Activated T-helper 17 cell treated with anti-CD3 and anti-CD28 coated beads, Interleukin-2, amount 50 U/mL, for 72 hours (primary cell): ENCODE measurements at regions not wholly inside any gene's neighbourhood (a gene's known extent, or its start where the extent isn't known, plus 50 kb on each side); places are given as distances from the start of the nearest gene placed in this dataset.
A peak's percentile ranks its signal among the peaks of the same experiment; 100 is the strongest.

Experiments
- ATAC-seq: fragments of 150-1000 bp; cut with Tn5 transposase; replicated peaks from 2 replicates; pipeline ENCODE4 v1.10.0; 2021; ENCODE audit warnings: mild to moderate bottlenecking, moderate library complexity
- H3K27ac Mint-ChIP-seq: one replicate; pipeline ENCODE4 v1.8.0; 2022; ENCODE audit warnings: mixed read lengths
- H3K27me3 Mint-ChIP-seq: one replicate; pipeline ENCODE4 v1.8.0; 2022; ENCODE audit warnings: mixed read lengths
- H3K36me3 Mint-ChIP-seq: one replicate; pipeline ENCODE4 v1.8.0; 2022; ENCODE audit warnings: low read depth, mild to moderate bottlenecking, mixed read lengths
- H3K4me1 Mint-ChIP-seq: one replicate; pipeline ENCODE4 v1.8.0; 2022; ENCODE audit warnings: mixed read lengths
- H3K4me3 Mint-ChIP-seq: one replicate; pipeline ENCODE4 v1.8.0; 2022; ENCODE audit warnings: mild to moderate bottlenecking, mixed read lengths
- H3K9me3 Mint-ChIP-seq: one replicate; pipeline ENCODE4 v1.8.0; 2022; ENCODE audit warnings: mixed read lengths

DNA sequence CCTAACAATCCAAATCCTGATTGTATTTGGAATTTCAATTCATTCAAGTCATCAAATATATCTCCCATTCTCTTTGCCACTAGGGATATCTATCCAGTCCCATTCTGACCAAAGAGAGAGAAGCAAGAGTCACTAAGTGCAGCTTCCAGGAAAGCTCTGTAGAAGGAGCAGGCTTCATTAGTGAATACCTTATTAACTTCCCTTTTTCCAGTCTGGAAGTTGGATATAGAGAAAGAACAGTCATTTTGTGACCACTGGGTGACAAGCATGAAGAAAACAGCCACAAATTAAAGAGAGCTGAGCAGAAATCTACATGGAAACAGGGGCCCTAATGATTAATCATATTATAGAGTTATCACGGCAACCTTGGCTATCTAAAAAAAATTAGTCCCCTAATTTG, 190.7 kb upstream of the ADO start:
- peak overlapping the region; percentile 48 for H3K27ac Mint-ChIP-seq
- peak overlapping the region; percentile 5 for H3K4me3 Mint-ChIP-seq
- peaks cover 17% of the 10 kb centered on the region for H3K4me1 Mint-ChIP-seq
- no peaks in the 10 kb centered on the region for H3K36me3 Mint-ChIP-seq
- H3K27me3 Mint-ChIP-seq, result peaks cover 4% of the 10 kb centered on the region
- ATAC-seq, result no peak
- H3K9me3 Mint-ChIP-seq, result no peaks in the 10 kb centered on the region

DNA sequence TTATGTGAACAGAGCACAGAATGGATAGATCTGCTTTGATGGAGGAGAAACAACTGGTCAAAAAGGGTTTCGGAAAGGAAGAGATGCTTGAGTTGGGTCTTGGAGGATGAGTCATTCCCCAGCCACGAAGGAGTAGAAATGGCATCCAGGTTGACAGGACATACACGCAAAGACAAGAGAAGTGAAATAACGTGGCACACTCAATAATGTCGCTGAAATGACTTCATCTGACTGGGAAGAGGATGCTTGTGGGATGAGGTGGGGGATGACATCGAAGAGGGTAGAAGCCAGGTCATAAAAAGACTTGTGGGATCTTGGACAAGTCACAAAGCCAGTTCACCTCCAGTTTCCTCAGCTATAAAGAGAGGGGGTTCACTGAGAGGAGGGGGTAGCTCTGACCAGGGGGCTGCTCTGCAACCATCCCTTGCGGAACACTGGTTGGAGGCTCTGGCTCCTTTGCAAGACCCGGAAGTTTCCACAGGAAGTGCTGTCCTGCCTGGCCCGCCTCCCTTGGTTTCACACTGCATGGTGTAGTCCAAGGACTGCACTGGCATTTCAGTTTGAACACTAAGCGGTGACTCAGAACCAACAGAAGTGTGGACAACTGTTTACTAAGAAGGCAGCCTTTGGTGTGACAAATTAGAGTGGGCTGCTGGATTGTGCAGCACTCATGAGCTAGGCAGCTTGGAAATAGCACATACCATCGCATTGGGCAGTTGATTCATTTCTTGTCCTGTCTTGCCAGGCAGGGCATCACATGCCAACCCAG, 189.9 kb upstream of the ADO start:
- Mint-ChIP-seq H3K4me3 (peak overlapping the region; percentile 39), H3K27ac (peak overlapping the region; percentile 48)
- ATAC-seq, result peak; percentile 87

DNA sequence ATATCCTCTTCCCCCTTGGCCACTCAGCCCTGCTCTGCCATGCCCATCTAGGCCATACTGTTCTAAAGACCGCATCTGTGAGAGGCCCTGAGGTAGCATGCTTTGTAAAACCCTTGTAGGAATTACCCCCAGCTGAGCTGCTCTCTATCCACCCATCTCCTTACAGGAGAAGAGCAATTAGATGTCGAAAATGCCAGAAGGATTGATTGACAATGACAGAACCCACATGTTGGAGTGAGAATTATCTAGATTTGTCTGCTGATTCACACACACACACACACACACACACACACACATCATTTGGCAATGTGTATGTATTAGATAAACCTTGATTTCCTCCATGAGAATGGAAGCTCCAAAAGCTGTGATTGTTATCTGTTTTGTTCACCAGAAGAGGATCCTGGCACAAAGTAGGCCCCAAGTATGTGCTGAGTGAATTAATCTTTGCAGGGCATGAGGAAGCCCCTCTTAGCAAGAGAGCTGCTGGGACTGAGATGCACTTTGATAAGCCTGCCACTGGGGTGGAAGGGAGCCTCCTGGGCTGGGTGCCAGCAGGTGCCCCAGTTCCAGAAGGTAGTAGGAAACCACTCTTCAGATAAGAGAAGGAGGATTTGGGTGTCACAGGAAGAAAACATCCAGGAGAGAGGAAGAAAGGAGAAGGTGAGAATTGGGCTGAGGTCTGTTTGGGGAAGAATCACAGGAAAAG, 187.5 kb upstream of the ADO start:
- Mint-ChIP-seq H3K36me3 (no peaks in the 10 kb centered on the region), H3K4me1 (peaks cover 13% of the 10 kb centered on the region), H3K27ac (no peak overlapping the region), H3K9me3 (no peaks in the 10 kb centered on the region), H3K27me3 (no peaks in the 10 kb centered on the region), H3K4me3 (no peak overlapping the region)
- ATAC-seq, result no peak

More for the DNA sequence above, 189.9 kb upstream of the ADO start:
- Mint-ChIP-seq H3K9me3 (no peaks in the 10 kb centered on the region), H3K4me1 (peaks cover 17% of the 10 kb centered on the region), H3K27me3 (peaks cover 4% of the 10 kb centered on the region), H3K36me3 (no peaks in the 10 kb centered on the region)

DNA sequence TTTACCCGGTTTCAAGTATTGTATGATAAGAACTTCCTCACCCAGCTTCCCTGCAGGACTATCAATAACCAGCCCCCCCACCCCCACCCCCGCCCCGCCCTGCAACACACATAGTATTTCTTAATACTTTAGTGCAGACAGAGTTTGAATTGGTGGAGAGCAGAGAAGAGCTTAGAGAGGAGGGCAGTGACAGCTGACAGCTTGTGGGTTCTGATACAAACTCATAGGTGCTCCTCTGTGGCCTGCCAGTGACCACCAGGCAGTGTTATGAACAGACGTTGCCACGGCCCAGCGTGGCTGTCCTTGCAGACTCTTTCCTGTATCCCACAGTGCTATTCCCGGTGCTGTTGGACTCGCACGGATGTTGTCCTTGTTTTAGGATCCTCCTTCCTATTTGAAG, 186.9 kb upstream of the ADO start:
- ATAC-seq, result no peak
- peaks cover 13% of the 10 kb centered on the region for H3K4me1 Mint-ChIP-seq
- no peaks in the 10 kb centered on the region for H3K36me3 Mint-ChIP-seq
- H3K27ac Mint-ChIP-seq, result no peak overlapping the region
- no peaks in the 10 kb centered on the region for H3K27me3 Mint-ChIP-seq
- no peak overlapping the region for H3K4me3 Mint-ChIP-seq
- H3K9me3 Mint-ChIP-seq, result no peaks in the 10 kb centered on the region

DNA sequence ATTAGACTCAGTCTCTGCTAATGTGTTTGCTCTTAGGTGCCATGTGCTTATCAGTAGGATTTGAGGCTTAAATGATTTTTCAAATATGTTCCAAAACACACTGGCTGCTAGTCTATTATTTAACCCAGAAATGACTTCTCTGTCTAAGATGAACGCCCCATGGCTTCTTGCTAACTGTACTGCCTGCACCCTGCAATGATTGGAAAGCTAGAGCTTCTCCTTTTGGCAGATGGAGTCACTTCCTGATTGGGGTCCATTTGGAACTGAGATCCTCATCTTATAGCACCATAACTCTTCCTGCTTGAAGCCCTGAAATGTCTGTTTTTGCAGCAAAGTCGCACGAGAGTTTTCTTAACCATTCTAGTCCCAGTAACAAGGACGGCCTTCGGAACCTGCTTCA, 186.5 kb upstream of the ADO start:
- Mint-ChIP-seq H3K4me1 (peaks cover 13% of the 10 kb centered on the region), H3K9me3 (no peaks in the 10 kb centered on the region), H3K27me3 (no peaks in the 10 kb centered on the region), H3K36me3 (no peaks in the 10 kb centered on the region), H3K4me3 (no peak overlapping the region), H3K27ac (no peak overlapping the region)
- ATAC-seq, result no peak

DNA sequence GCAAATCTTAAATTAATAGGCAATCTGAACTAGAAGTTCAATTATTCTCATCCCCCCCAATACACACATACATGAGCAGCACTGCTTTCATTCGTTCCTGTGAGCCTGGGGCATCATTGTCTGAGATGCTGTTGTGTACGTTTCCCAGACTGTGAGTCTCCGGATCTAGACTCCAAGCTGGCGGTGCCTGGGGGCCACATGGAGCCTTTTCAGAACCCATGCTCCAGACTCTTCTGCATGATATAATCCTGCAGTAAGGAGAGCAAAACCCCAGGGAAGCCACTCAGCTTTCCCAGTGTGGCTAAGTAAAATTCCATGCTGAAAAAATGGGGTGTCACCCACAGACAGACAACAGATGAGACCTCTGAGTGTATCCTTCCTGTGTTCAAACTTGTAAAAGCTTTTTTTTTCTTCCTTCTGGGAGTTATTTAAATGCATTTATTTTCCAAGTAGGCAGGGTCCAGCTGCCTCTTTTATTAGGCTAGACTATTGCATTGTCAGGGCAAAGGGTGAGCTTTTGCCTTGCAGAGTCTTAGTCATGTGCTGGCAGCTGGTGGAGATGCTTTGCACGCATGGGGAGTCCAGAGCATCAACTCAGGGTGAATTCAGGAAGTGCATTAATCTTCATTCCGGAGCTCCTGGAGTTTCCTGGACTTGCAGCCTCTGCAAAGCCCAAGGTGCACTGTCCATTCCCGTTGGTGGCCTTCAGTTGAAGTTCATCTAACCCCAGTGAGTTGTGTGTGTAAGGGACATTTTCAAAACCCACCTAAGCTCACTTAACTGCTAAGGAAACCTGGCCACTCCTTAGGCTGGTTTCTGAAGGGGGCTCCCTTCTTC, 185.7 kb upstream of the ADO start:
- peaks cover 8% of the 10 kb centered on the region for H3K4me1 Mint-ChIP-seq
- ATAC-seq, result no peak
- no peaks in the 10 kb centered on the region for H3K27me3 Mint-ChIP-seq
- no peaks in the 10 kb centered on the region for H3K36me3 Mint-ChIP-seq
- no peak overlapping the region for H3K27ac Mint-ChIP-seq
- H3K4me3 Mint-ChIP-seq, result no peak overlapping the region
- H3K9me3 Mint-ChIP-seq, result no peaks in the 10 kb centered on the region

DNA sequence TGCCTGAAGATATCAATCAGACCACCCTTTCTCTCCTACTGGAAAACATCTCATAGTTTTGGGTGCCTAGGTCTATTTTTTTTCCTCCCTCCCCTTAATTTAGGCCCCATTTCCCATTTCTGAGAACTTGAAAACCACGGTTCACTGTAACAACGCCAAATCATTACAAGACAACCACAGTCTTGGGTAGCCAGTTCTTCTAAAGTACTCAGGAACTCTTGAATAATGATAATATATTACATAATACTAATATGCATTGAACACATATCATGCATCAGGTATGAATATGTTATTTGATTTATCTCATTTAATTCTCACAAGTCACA, 185.1 kb upstream of the ADO start:
- Mint-ChIP-seq H3K4me3 (no peak overlapping the region), H3K9me3 (no peaks in the 10 kb centered on the region), H3K36me3 (no peaks in the 10 kb centered on the region), H3K27me3 (no peaks in the 10 kb centered on the region), H3K27ac (no peak overlapping the region), H3K4me1 (peaks cover 8% of the 10 kb centered on the region)
- ATAC-seq, result no peak

DNA sequence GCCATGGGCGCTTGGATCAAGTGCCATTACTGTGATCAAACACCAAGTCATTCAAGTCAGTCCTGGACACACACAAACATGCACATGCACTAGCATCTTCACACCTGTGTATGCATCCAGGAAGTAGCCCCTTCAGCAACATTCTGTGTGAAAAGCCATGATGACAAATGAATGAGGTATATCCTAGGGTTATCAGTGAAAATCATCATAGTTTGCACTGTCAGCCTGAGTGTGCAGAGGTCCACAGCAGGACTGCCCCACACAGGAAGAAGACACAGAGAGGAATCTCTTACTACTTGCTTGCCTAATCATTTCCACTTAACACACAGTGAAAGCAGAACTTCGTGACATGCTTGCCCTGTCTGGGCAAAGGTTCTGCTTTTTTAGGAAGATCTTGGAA, 184.0 kb upstream of the ADO start:
- Mint-ChIP-seq H3K27ac (no peak overlapping the region), H3K4me3 (no peak overlapping the region), H3K4me1 (peaks cover 1% of the 10 kb centered on the region), H3K36me3 (no peaks in the 10 kb centered on the region), H3K27me3 (no peaks in the 10 kb centered on the region), H3K9me3 (no peaks in the 10 kb centered on the region)
- ATAC-seq, result peak; percentile 52

DNA sequence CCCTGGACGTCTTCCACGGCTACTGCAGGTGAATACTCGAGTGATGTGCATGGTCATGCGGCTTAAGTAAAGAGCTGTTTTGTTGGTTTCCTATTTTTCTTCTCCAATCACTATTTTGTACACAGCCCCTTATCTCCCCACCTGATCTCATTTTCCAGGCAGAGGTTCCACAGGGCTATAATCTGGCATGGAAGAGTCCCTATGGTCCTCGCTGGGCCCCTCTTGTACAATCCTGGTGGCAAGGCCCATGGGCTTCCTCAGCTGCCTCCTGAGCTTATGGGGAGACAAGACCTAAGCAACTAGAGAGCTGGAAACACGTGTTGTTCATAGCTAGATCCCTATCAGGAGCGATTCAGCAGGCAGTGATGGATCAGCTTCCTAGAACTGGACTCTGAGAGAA, 181.3 kb upstream of the ADO start:
- Mint-ChIP-seq H3K4me3 (no peak overlapping the region), H3K4me1 (peaks cover 8% of the 10 kb centered on the region), H3K9me3 (no peaks in the 10 kb centered on the region), H3K27me3 (no peaks in the 10 kb centered on the region), H3K27ac (no peak overlapping the region), H3K36me3 (no peaks in the 10 kb centered on the region)
- no peak for ATAC-seq

DNA sequence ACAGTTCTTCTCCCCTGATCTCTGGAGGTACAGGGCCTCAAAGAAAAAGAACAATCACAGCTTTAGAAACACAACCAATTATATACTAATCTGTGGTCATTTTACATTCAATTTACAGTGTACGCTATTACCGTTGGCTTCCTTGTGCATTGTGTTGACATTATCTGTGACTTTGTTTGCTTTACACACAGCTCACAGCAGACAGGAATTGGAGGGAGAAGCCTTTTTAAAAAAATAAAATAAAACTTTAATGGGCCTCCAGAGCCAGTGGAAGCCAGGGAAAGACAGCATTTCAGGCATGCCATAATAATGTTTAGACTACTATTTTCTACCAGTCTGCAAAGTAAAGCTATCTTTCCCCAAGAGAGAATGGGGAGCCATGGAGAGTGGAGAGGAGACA, 179.0 kb upstream of the ADO start:
- Mint-ChIP-seq H3K4me3 (no peak overlapping the region), H3K27me3 (no peaks in the 10 kb centered on the region), H3K4me1 (peaks cover 8% of the 10 kb centered on the region), H3K36me3 (no peaks in the 10 kb centered on the region), H3K9me3 (no peaks in the 10 kb centered on the region), H3K27ac (no peak overlapping the region)
- ATAC-seq, result no peak

DNA sequence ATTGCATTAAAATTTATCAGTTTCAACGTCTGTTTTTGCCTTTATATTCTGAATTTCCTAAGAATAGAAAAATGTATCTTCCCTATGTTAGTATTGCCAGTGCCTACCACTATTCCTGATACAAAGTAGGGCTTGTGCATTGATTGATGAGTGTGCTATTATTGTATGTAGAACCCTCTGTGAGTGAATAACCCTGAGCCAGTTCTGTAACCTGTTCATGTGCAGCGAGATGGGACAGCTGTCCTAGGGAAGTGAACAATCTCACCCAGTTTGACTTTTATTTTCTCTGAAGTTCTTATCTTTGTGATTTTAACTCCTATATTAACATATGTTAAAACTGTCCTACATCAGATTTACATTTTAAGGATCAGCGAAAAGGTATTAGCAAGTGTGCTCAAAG, 178.4 kb upstream of the ADO start:
- Mint-ChIP-seq H3K27me3 (no peaks in the 10 kb centered on the region), H3K9me3 (no peaks in the 10 kb centered on the region), H3K4me3 (no peak overlapping the region), H3K4me1 (peaks cover 8% of the 10 kb centered on the region), H3K36me3 (no peaks in the 10 kb centered on the region), H3K27ac (no peak overlapping the region)
- ATAC-seq, result no peak

DNA sequence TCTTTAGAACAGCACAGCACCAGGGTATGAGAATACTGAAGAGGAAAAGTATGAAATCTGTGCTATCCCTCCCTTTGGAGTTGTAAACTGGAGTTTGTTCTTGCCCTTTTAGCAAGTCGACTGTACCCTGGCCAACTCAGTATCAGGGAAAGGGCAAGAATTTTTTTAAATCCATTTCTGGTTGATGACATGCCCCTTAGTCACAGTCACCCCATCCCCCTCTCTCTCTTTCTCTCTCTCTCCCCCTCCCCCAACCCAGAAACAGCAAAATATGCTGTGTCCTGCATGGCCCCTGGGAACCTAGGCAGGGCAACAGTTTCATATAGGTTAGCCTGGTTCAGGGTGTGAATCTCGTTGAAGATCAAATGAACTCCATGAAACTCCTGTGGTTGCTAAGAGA, 177.7 kb upstream of the ADO start:
- no peaks in the 10 kb centered on the region for H3K27me3 Mint-ChIP-seq
- H3K27ac Mint-ChIP-seq, result peak overlapping the region; percentile 39
- no peaks in the 10 kb centered on the region for H3K9me3 Mint-ChIP-seq
- ATAC-seq, result peak; percentile 75
- H3K36me3 Mint-ChIP-seq, result no peaks in the 10 kb centered on the region
- no peak overlapping the region for H3K4me3 Mint-ChIP-seq
- peaks cover 8% of the 10 kb centered on the region for H3K4me1 Mint-ChIP-seq

DNA sequence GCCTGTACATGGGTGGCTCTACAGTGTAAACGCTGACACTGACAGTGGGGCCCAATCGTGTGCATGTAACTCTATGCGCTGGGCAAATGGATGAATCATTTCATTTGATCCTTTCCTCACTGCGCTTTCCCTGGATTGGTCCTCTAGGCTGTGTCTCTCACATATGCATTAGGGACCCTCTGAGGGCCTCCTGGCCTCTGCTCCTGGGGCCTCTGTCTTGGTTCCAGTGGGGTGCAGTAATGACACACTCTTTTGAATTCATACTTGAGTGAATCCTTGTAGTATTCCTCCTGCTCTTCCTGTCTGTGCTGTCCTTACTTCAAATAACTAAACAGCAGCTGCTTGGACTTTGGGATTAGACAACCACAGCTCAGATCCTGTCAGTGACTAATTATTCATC, 176.5 kb upstream of the ADO start:
- Mint-ChIP-seq H3K4me1 (peaks cover 14% of the 10 kb centered on the region), H3K27ac (no peak overlapping the region), H3K36me3 (no peaks in the 10 kb centered on the region), H3K9me3 (no peaks in the 10 kb centered on the region), H3K4me3 (no peak overlapping the region), H3K27me3 (no peaks in the 10 kb centered on the region)
- no peak for ATAC-seq

DNA sequence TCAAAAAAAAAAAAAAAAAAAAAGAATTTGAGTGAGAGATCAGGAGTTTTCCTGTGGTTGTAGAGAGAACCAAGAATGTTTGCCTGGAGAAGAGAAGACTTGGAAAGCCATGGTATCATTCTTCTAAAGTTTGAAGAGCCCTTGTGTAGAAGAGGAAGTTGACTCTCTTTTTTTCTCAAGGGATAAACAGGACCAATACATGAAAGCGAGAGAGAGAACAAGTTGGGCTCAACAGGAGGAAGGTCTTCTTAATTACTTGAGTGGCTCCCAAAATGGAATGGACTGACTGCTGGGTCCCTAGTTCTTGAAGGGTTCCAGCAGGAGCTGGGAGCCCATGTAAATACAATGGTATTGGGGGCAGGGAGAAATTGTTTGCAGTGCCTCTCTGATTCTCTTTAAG, 173.3 kb upstream of the ADO start:
- no peak for ATAC-seq
- Mint-ChIP-seq H3K27me3 (no peaks in the 10 kb centered on the region), H3K27ac (peak overlapping the region; percentile 92), H3K4me1 (peaks cover 21% of the 10 kb centered on the region), H3K4me3 (no peak overlapping the region), H3K36me3 (no peaks in the 10 kb centered on the region), H3K9me3 (no peaks in the 10 kb centered on the region)
